ENCODE measurements at regions not wholly inside any gene's neighbourhood (a gene's known extent, or its start where the extent isn't known, plus 50 kb on each side); places are given as distances from the start of the nearest gene placed in this dataset.

DNA sequence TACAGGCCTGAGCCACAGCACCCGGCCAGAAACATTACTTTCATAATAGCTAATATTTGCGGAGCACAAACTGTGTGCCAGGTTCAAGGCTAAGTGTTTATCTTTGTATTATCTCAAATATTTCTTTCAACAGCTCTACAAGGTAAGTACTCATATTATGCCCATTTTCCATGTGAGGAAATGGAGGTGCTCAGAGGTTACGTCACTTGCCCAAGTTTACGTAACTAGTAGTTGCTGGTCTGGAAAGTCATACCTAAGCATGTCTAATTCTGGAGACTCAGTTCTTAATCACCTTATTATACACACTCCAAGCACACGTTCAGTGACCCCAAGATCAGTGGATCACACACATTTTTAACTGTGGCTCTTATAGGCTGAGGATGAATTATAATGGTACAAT lies 177.5 kb downstream of the OXSM start:
- H3K27me3 Mint-ChIP-seq, result no peaks in the 10 kb centered on the region
- no peaks in the 10 kb centered on the region for H3K9me3 Mint-ChIP-seq
- no peaks in the 10 kb centered on the region for H3K36me3 Mint-ChIP-seq
- H3K27ac Mint-ChIP-seq, result no peak overlapping the region
- DNase-seq (ENCODE audit: extremely low spot score, unreplicated experiment), result no peak
- TF ChIP-seq, protein P1, sequence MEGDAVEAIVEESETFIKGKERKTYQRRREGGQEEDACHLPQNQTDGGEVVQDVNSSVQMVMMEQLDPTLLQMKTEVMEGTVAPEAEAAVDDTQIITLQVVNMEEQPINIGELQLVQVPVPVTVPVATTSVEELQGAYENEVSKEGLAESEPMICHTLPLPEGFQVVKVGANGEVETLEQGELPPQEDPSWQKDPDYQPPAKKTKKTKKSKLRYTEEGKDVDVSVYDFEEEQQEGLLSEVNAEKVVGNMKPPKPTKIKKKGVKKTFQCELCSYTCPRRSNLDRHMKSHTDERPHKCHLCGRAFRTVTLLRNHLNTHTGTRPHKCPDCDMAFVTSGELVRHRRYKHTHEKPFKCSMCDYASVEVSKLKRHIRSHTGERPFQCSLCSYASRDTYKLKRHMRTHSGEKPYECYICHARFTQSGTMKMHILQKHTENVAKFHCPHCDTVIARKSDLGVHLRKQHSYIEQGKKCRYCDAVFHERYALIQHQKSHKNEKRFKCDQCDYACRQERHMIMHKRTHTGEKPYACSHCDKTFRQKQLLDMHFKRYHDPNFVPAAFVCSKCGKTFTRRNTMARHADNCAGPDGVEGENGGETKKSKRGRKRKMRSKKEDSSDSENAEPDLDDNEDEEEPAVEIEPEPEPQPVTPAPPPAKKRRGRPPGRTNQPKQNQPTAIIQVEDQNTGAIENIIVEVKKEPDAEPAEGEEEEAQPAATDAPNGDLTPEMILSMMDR (conservative IDR thresholded peaks at IDR 0.05), result no peak
- H3K4me1 Mint-ChIP-seq (ENCODE audit: unreplicated experiment), result no peaks in the 10 kb centered on the region
- no peak overlapping the region for H3K4me3 Mint-ChIP-seq

DNA sequence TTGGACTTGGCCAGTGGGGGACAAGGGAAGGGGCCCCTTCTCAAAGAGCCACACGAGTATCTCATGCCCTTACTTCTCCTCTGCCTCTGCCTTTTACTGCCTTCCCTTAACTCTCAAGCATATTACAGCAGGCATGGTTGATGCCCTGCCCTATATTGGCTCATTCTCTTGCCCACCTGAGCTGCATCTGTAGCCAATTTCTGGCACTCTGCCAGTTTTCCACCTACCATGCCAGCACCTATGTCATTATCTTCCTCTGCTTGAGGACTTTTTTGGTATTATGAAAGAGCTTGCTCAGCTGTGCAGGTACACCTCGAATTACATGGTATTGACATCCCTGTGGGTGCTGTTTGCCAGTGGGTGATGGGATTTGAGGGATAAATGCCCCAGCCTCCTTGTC lies 181.8 kb downstream of the OXSM start:
- Mint-ChIP-seq H3K4me3 (no peak overlapping the region), H3K36me3 (no peaks in the 10 kb centered on the region), H3K27me3 (no peaks in the 10 kb centered on the region), H3K9me3 (no peaks in the 10 kb centered on the region), H3K27ac (no peak overlapping the region), H3K4me1 (ENCODE audit: unreplicated experiment) (no peaks in the 10 kb centered on the region)
- DNase-seq (ENCODE audit: extremely low spot score, unreplicated experiment), result no peak
- TF ChIP-seq, protein P1 (conservative IDR thresholded peaks at IDR 0.05), result no peak

DNA sequence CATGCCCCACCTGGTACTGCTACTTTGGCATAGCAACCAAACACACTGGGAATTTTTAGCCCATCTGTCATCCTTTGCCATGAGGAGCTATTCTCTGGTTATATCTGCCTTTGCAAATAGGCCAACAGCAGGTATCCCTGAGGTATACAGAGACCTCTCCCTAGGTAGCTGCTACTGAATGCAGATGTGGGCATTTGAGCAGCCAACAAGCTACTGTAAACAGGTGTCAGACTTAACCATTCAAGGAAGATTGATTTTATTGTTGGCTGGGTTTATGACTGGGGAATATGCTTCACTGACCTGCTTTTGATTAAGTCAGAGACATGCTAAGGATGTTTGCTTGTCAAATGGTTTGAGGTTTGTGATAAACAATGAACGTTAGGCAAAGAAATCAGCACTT lies 183.2 kb downstream of the OXSM start:
- Mint-ChIP-seq H3K9me3 (no peaks in the 10 kb centered on the region), H3K4me3 (no peak overlapping the region), H3K36me3 (no peaks in the 10 kb centered on the region), H3K4me1 (ENCODE audit: unreplicated experiment) (no peaks in the 10 kb centered on the region), H3K27me3 (no peaks in the 10 kb centered on the region), H3K27ac (no peak overlapping the region)
- no peak for DNase-seq (ENCODE audit: extremely low spot score, unreplicated experiment)
- TF ChIP-seq, protein P1 (conservative IDR thresholded peaks at IDR 0.05), result no peak

DNA sequence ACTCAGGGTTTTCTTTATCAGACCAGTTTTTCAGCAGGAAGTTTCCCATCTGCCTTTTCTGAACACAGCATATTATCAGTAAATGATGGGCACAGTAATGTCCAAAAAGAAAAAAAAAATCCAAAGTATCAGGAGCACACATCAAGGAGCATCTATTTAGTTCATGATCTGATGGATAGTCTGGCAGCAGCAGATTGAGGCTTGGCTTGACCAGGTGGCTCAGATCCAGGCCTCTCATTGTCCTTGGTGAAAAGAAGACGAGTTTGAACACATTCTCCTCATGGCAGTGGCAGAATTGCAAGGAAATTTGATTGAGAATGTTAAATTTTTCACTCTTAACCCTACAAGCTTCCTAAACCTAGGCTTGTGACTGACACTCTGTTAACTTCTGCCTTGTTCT lies 192.9 kb downstream of the OXSM start:
- TF ChIP-seq, protein P1 (conservative IDR thresholded peaks at IDR 0.05), result no peak
- Mint-ChIP-seq H3K4me3 (no peak overlapping the region), H3K36me3 (no peaks in the 10 kb centered on the region), H3K27ac (no peak overlapping the region), H3K9me3 (no peaks in the 10 kb centered on the region), H3K27me3 (no peaks in the 10 kb centered on the region), H3K4me1 (ENCODE audit: unreplicated experiment) (no peaks in the 10 kb centered on the region)
- DNase-seq (ENCODE audit: extremely low spot score, unreplicated experiment), result no peak

DNA sequence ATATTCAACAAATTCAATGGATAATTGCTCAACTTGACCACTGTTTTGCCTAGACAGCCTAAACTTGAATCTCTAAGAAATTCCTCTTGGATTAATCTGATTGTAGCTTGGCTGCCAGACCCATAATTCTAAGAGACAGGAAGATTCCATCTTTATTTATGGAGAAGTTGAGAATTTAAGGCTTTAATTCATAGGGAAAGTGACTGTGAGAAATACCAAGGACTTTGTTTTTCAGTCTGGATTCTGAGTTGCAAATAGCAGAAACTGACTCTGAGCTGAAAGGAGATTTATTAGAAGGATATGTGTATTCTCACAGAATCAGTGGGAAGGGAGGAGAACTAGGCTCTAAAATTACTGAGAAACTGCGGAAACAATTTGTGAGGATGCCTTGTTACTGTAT lies 195.7 kb downstream of the OXSM start:
- no peaks in the 10 kb centered on the region for H3K36me3 Mint-ChIP-seq
- DNase-seq (ENCODE audit: extremely low spot score, unreplicated experiment), result no peak
- TF ChIP-seq, protein P1 (conservative IDR thresholded peaks at IDR 0.05), result no peak
- H3K27me3 Mint-ChIP-seq, result no peaks in the 10 kb centered on the region
- H3K4me1 Mint-ChIP-seq (ENCODE audit: unreplicated experiment), result no peaks in the 10 kb centered on the region
- H3K4me3 Mint-ChIP-seq, result no peak overlapping the region
- no peak overlapping the region for H3K27ac Mint-ChIP-seq
- no peaks in the 10 kb centered on the region for H3K9me3 Mint-ChIP-seq

DNA sequence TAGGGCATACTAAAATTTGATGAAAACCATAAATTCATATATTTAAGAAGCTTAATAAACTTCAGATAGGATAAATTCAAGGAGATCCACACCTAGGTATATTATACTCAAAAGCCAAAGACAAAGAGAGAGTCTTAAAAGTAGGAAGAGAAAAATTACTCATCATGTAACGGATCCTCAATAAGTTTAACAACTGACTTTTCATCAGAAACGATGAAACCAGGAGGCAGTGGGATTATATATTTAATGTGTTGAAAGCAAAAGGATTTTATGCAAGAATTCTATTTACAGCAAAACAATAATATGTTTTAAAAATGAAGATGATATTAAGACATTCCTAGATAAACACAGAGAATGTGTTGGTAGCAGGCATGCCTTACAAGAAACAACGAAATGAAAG lies 202.7 kb downstream of the OXSM start:
- H3K36me3 Mint-ChIP-seq, result no peaks in the 10 kb centered on the region
- no peaks in the 10 kb centered on the region for H3K4me1 Mint-ChIP-seq (ENCODE audit: unreplicated experiment)
- H3K27me3 Mint-ChIP-seq, result no peaks in the 10 kb centered on the region
- no peak overlapping the region for H3K27ac Mint-ChIP-seq
- no peak overlapping the region for H3K4me3 Mint-ChIP-seq
- TF ChIP-seq, protein P1 (conservative IDR thresholded peaks at IDR 0.05), result no peak
- DNase-seq (ENCODE audit: extremely low spot score, unreplicated experiment), result no peak
- H3K9me3 Mint-ChIP-seq, result peaks cover 5% of the 10 kb centered on the region

Measured in type B pancreatic cell (in vitro differentiated cells).